Right lobe of liver (tissue), 4 donors: ENCODE measurements at regions not wholly inside any gene's neighbourhood (a gene's known extent, or its start where the extent isn't known, plus 50 kb on each side); places are given as distances from the start of the nearest gene placed in this dataset.

Source experiments
- CTCF ChIP-seq, 4 donors: fragments of 200-600 bp in 3 of 4; fragments of 450-650 bp in 1 of 4; IDR thresholded peaks; one replicate each; pipeline versions ENCODE4 v1.5.1 to v1.8.0; 2016 to 2022; ENCODE audit warnings: antibody characterized with exemption in 4 of 4, mild to moderate bottlenecking in 2 of 4
- POLR2A ChIP-seq: fragments of 450-650 bp; IDR thresholded peaks from one replicate; pipeline ENCODE4 v1.6.1; 2017; ENCODE audit warnings: antibody characterized with exemption, mild to moderate bottlenecking
- donor health status: DM: no; HTN: no; CAD: no.
- donor health status: DM: no; HTN: no; CAD: no.
- donor health status: DM: no; HTN: yes; CAD: no.

- TF ChIP-seq CTCF (IDR thresholded peaks at IDR 0.05), result no peak
- no peak for TF ChIP-seq POLR2A
Measured at GRCh38 chr6:117089604-117090003, 175.8 kb upstream of the VGLL2 start.
